Brain microvascular endothelial cell (primary cell): ENCODE measurements at regions not wholly inside any gene's neighbourhood (a gene's known extent, or its start where the extent isn't known, plus 50 kb on each side); places are given as distances from the start of the nearest gene placed in this dataset.

ENCODE experiments used
- DNase-seq: peaks from one replicate; pipeline ENCODE4 v3.0.0-alpha.2; 2020
- H3K27ac ChIP-seq: fragments of 250-450 bp; sonication (Bioruptor Pico); 2 replicates; pipeline ENCODE4 v1.5.1; 2020; ENCODE audit warnings: mild to moderate bottlenecking, moderate library complexity
- H3K27me3 ChIP-seq: fragments of 250-450 bp; sonication (Bioruptor Pico); replicated peaks from 2 replicates; pipeline ENCODE4 v1.5.1; 2020; ENCODE audit warnings: mild to moderate bottlenecking
- H3K36me3 ChIP-seq: fragments of 250-450 bp; sonication (Bioruptor Pico); replicated peaks from 2 replicates; pipeline ENCODE4 v1.5.1; 2020; ENCODE audit warnings: mild to moderate bottlenecking
- H3K4me3 ChIP-seq: 2 replicates; pipeline ENCODE4 v1.5.1; 2011; ENCODE audit warnings: low read depth, mild to moderate bottlenecking, control low read depth, low read length, moderate library complexity
- CTCF ChIP-seq: IDR thresholded peaks from 2 replicates; pipeline ENCODE4 v1.5.1; 2011; ENCODE audit warnings: low read depth, mild to moderate bottlenecking, moderate library complexity, low read length, control low read depth, inconsistent platforms; ENCODE audit errors: missing control alignments
- in situ Hi-C: cut with HindIII; loops from 2 replicates; pipeline ENCODE4 v1.10.0; 2017; ENCODE audit warnings: low sequenced_read_pairs, low pct_ligation_motif_present

DNA sequence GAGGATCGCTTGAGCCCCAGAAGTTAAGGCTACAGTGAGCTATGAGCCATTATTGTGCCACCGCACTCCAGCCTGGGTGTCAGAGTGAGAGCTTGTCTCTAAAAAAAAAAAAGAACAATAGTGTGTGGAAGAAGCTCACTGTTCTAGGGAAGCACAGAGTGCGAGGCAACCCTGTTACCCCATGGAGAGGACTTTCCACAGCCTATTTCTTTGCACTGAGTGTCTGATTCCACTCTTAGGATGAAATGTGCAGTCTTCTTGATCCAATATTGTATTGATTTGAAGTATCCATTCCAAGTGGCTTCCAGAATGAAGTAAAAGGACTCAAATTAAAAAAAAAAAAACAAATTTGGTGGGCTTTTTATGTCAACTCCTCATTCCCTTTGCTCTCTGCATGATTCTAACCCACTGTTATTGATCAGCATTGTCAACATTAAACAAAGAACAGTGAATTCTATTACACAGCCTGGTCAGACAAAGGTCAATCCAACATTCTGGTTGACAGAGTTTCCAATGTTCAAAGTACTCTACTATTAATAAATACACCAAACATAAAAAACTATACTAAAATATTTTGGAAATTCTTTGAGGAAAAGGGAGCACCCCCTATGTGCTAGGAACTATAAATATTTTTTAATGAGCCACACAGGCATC, 150.2 kb upstream of the PTPRG start:
- in situ Hi-C loops, result no loop called here
- Histone ChIP-seq H3K27me3 (no peaks in the 10 kb centered on the region), H3K36me3 (no peaks in the 10 kb centered on the region), H3K4me3 (no peak overlapping the region), H3K27ac (no peak overlapping the region)
- DNase-seq, result no peak
- TF ChIP-seq CTCF, result no peak

GRCh38 chr3:61414456-61414855, 146.9 kb upstream of the PTPRG start:
- H3K27me3 ChIP-seq, result no peaks in the 10 kb centered on the region
- H3K36me3 ChIP-seq, result no peaks in the 10 kb centered on the region
- in situ Hi-C loops, result no loop called here
- no peak for DNase-seq
- H3K27ac ChIP-seq, result no peak overlapping the region
- no peak for TF ChIP-seq CTCF
- H3K4me3 ChIP-seq, result no peak overlapping the region

DNA sequence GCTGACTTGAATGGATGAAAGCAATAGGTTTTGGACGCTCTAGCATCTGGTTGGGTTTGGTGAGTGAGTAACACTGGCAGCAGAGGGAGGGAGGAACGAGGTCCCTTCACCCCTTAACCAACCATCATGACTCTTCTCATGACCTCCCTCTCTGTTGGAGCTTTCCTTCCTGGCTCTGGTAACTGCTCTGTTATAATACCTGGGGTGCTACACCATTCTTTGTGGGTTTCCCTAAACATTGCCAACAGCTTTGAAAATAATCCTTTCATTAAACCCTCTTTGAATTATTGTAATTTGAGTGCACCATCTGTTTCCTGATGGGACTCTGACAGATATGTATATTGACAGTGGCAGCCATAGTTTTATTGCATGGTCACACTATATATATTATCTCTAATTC, 146.2 kb upstream of the PTPRG start:
- Histone ChIP-seq H3K36me3 (no peaks in the 10 kb centered on the region), H3K27ac (no peak overlapping the region), H3K4me3 (no peak overlapping the region), H3K27me3 (no peaks in the 10 kb centered on the region)
- in situ Hi-C loops, result no loop called here
- DNase-seq, result no peak
- TF ChIP-seq CTCF, result no peak

GRCh38 chr3:61416618-61417017, 144.8 kb upstream of the PTPRG start:
- Histone ChIP-seq H3K27me3 (no peaks in the 10 kb centered on the region), H3K4me3 (no peak overlapping the region), H3K36me3 (no peaks in the 10 kb centered on the region), H3K27ac (no peak overlapping the region)
- no peak for DNase-seq
- in situ Hi-C loops, result no loop called here
- no peak for TF ChIP-seq CTCF

- H3K36me3 ChIP-seq, result no peaks in the 10 kb centered on the region
- no peak overlapping the region for H3K27ac ChIP-seq
- in situ Hi-C loops, result no loop called here
- H3K4me3 ChIP-seq, result no peak overlapping the region
- TF ChIP-seq CTCF, result no peak
- no peaks in the 10 kb centered on the region for H3K27me3 ChIP-seq
- DNase-seq, result peak; percentile 16
Measured at GRCh38 chr3:61417352-61417751, 144.0 kb upstream of the PTPRG start.

DNA sequence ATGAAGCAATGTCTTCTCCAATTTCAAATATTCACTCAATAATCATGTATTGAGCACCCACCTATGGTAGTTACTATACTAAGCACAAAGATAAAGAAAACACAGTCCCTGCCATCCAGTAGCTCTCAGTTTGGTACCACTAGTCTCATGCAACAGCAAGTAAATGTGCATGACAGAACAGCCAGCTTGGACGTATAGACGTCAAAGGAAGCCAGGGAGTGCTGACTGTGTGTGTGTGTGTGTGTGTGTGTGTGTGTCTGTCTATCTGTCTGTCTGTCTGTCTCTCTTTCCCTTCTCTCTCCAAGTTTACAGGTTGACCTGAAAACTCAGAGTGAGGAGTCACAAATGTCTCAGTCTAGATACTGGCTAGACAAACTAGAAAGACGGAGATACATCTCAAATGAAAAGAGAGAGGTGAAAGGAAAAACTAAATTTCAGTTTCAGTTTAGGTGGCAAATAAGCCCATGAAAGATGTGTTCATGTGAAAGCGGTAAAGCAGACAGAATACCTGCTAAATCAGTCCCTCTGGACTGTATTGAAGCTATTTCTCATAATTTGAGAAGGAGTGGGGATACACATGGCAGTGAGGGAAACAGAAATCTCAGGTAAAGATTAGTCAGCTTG, 141.1 kb upstream of the PTPRG start:
- TF ChIP-seq CTCF, result no peak
- in situ Hi-C loops, result no loop called here
- no peak for DNase-seq
- no peaks in the 10 kb centered on the region for H3K27me3 ChIP-seq
- no peaks in the 10 kb centered on the region for H3K36me3 ChIP-seq
- no peak overlapping the region for H3K4me3 ChIP-seq
- H3K27ac ChIP-seq, result no peak overlapping the region
